ENCODE measurements at regions not wholly inside any gene's neighbourhood (a gene's known extent, or its start where the extent isn't known, plus 50 kb on each side); places are given as distances from the start of the nearest gene placed in this dataset.

- no peak overlapping the region for H3K27ac ChIP-seq
- in situ Hi-C loops (cut with MboI; ENCODE audit: low sequenced_read_pairs in 4 of 4) = no loop called here
- no peaks in the 10 kb centered on the region for H3K4me1 ChIP-seq
- intact Hi-C loops (cut with DNase I; ENCODE audit: low total_unique reads) = no loop called here
- no peak overlapping the region for H3K4me3 ChIP-seq
- ATAC-seq (no peak), DNase-seq (no peak)
- H3K9me3 ChIP-seq = no peaks in the 10 kb centered on the region
- no peaks in the 10 kb centered on the region for H3K27me3 ChIP-seq
- no peaks in the 10 kb centered on the region for H3K36me3 ChIP-seq
- TF ChIP-seq CTCF (IDR thresholded peaks at IDR 0.05 in 4 of 5, conservative IDR thresholded peaks at IDR 0.05 in 1 of 5) (no peak), POLR2A (IDR thresholded peaks at IDR 0.05) (no peak)
Measured at GRCh38 chr3:17800232-17800631, 57.8 kb upstream of the TBC1D5 start.

DNA sequence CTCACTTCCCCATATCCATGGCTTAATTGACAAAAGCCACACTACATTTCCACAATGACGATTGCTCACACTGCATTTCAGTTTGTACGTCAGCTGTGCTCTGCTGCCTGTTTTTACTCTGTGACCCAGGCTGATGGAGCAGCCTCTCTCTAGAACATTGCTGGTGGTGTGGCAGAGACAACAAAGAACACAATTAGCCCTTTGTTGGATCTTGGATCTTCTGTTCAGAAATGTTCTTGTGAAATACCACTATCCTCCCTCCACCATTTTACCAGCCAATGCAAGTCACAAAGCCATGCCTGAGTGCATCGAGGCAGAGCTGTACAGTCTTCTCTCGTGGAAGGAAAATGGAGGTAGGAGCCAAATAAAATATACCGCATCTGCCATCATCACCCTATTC is 56.9 kb upstream of the TBC1D5 start:
- no peak for ATAC-seq
- no peaks in the 10 kb centered on the region for H3K36me3 ChIP-seq
- DNase-seq = no peak
- H3K27ac ChIP-seq = no peak overlapping the region
- intact Hi-C loops (cut with DNase I; ENCODE audit: low total_unique reads) (no loop called here), in situ Hi-C loops (cut with MboI; ENCODE audit: low sequenced_read_pairs in 4 of 4) (no loop called here)
- no peaks in the 10 kb centered on the region for H3K9me3 ChIP-seq
- no peaks in the 10 kb centered on the region for H3K27me3 ChIP-seq
- TF ChIP-seq POLR2A (IDR thresholded peaks at IDR 0.05) = no peak
- no peak for TF ChIP-seq CTCF (IDR thresholded peaks at IDR 0.05 in 4 of 5, conservative IDR thresholded peaks at IDR 0.05 in 1 of 5)
- no peaks in the 10 kb centered on the region for H3K4me1 ChIP-seq
- no peak overlapping the region for H3K4me3 ChIP-seq

GRCh38 chr3:17798000-17798399 is 55.6 kb upstream of the TBC1D5 start:
- no peaks in the 10 kb centered on the region for H3K9me3 ChIP-seq
- no peaks in the 10 kb centered on the region for H3K27me3 ChIP-seq
- no peak overlapping the region for H3K27ac ChIP-seq
- no peak for TF ChIP-seq CTCF (IDR thresholded peaks at IDR 0.05 in 4 of 5, conservative IDR thresholded peaks at IDR 0.05 in 1 of 5)
- no peak for TF ChIP-seq POLR2A (IDR thresholded peaks at IDR 0.05)
- intact Hi-C loops (cut with DNase I; ENCODE audit: low total_unique reads) (no loop called here), in situ Hi-C loops (cut with MboI; ENCODE audit: low sequenced_read_pairs in 4 of 4) (no loop called here)
- no peaks in the 10 kb centered on the region for H3K4me1 ChIP-seq
- ATAC-seq = no peak
- no peak overlapping the region for H3K4me3 ChIP-seq
- DNase-seq = no peak
- no peaks in the 10 kb centered on the region for H3K36me3 ChIP-seq

- H3K4me3 ChIP-seq = no peak overlapping the region
- intact Hi-C loops (cut with DNase I; ENCODE audit: low total_unique reads) = no loop called here
- no peak for ATAC-seq
Measured at GRCh38 chr3:17795711-17796110, 53.3 kb upstream of the TBC1D5 start.

More at GRCh38 chr3:17795711-17796110, 53.3 kb upstream of the TBC1D5 start:
- H3K27ac ChIP-seq = no peak overlapping the region
- H3K27me3 ChIP-seq = no peaks in the 10 kb centered on the region
- H3K9me3 ChIP-seq = no peaks in the 10 kb centered on the region
- H3K36me3 ChIP-seq = no peaks in the 10 kb centered on the region
- TF ChIP-seq CTCF (IDR thresholded peaks at IDR 0.05 in 4 of 5, conservative IDR thresholded peaks at IDR 0.05 in 1 of 5) (no peak), POLR2A (IDR thresholded peaks at IDR 0.05) (no peak)
- H3K4me1 ChIP-seq = no peaks in the 10 kb centered on the region
- no peak for DNase-seq
- in situ Hi-C loops (cut with MboI; ENCODE audit: low sequenced_read_pairs in 4 of 4) = no loop called here
